HepG2 (cell line): ENCODE measurements at regions not wholly inside any gene's neighbourhood (a gene's known extent, or its start where the extent isn't known, plus 50 kb on each side); places are given as distances from the start of the nearest gene placed in this dataset.
A peak's percentile ranks its signal among the peaks of the same experiment; 100 is the strongest.

Source experiments
- ARNT2 ChIP-seq: sonication (generic); formaldehyde crosslinking; IDR thresholded peaks from 2 replicates; pipeline ENCODE4 v1.8.0; 2022; ENCODE audit warnings: mild to moderate bottlenecking, low read depth, missing genetic modification reagents, moderate library complexity
- ESRRA ChIP-seq: sonication (generic); formaldehyde crosslinking; IDR thresholded peaks from 2 replicates; pipeline ENCODE4 v1.5.1; 2020; ENCODE audit warnings: mild to moderate bottlenecking, low read depth, missing genetic modification reagents
- GZF1 ChIP-seq: sonication (generic); formaldehyde crosslinking; IDR thresholded peaks from 2 replicates; pipeline ENCODE4 v1.5.1; 2020; ENCODE audit warnings: mild to moderate bottlenecking, missing genetic modification reagents
- NFE2L1 ChIP-seq: sonication (generic); formaldehyde crosslinking; IDR thresholded peaks from 2 replicates; pipeline ENCODE4 v1.4.0; 2020; ENCODE audit warnings: missing genetic modification reagents, mild to moderate bottlenecking, borderline replicate concordance
- POGZ ChIP-seq: sonication (generic); formaldehyde crosslinking; IDR thresholded peaks from 2 replicates; pipeline ENCODE4 v1.4.0; 2020; ENCODE audit warnings: mild to moderate bottlenecking, missing genetic modification reagents
- POLR2G ChIP-seq: fragments of 200-400 bp; formaldehyde crosslinking; IDR thresholded peaks from 2 replicates; pipeline ENCODE4 v1.6.1; 2018; ENCODE audit warnings: mild to moderate bottlenecking, low read depth, low read length, moderate library complexity
- SP4 ChIP-seq: sonication (generic); formaldehyde crosslinking; IDR thresholded peaks from 2 replicates; pipeline ENCODE4 v1.8.1; 2023; ENCODE audit warnings: mild to moderate bottlenecking, missing genetic modification reagents
- STAT6 ChIP-seq: sonication (generic); formaldehyde crosslinking; IDR thresholded peaks from 2 replicates; pipeline ENCODE4 v1.4.0; 2020; ENCODE audit warnings: missing genetic modification reagents, mild to moderate bottlenecking, borderline replicate concordance
- TBP ChIP-seq: sonication (generic); formaldehyde crosslinking; IDR thresholded peaks from 2 replicates; pipeline ENCODE4 v1.5.0; 2020; ENCODE audit warnings: missing genetic modification reagents
- TCF12 ChIP-seq, 2 experiments: fragments of 450-650 bp in 1 of 2; sonication (generic) in 1 of 2; formaldehyde crosslinking in 1 of 2; IDR thresholded peaks; 2 replicates each; pipeline versions ENCODE4 v1.6.1 to v1.8.0; 2017 to 2022; ENCODE audit warnings: antibody characterized with exemption in 1 of 2, mild to moderate bottlenecking in 1 of 2, missing genetic modification reagents in 1 of 2, moderate library complexity in 1 of 2
- TRIM24 ChIP-seq: sonication (generic); formaldehyde crosslinking; IDR thresholded peaks from 2 replicates; pipeline ENCODE4 v1.8.0; 2022; ENCODE audit warnings: mild to moderate bottlenecking, missing genetic modification reagents
- ZBTB40 ChIP-seq, 2 experiments: fragments of 450-650 bp in 1 of 2; sonication (generic) in 1 of 2; formaldehyde crosslinking in 1 of 2; IDR thresholded peaks; 2 replicates each; pipeline versions ENCODE4 v1.6.1 to v1.8.0; 2016 to 2022; ENCODE audit warnings: antibody characterized with exemption in 1 of 2, mild to moderate bottlenecking in 1 of 2, missing genetic modification reagents in 1 of 2
- TF ChIP-seq, protein P1 (sequence below): fragments of 450-650 bp; IDR thresholded peaks from 2 replicates; pipeline ENCODE4 v1.6.1; 2017; ENCODE audit warnings: mild to moderate bottlenecking

DNA sequence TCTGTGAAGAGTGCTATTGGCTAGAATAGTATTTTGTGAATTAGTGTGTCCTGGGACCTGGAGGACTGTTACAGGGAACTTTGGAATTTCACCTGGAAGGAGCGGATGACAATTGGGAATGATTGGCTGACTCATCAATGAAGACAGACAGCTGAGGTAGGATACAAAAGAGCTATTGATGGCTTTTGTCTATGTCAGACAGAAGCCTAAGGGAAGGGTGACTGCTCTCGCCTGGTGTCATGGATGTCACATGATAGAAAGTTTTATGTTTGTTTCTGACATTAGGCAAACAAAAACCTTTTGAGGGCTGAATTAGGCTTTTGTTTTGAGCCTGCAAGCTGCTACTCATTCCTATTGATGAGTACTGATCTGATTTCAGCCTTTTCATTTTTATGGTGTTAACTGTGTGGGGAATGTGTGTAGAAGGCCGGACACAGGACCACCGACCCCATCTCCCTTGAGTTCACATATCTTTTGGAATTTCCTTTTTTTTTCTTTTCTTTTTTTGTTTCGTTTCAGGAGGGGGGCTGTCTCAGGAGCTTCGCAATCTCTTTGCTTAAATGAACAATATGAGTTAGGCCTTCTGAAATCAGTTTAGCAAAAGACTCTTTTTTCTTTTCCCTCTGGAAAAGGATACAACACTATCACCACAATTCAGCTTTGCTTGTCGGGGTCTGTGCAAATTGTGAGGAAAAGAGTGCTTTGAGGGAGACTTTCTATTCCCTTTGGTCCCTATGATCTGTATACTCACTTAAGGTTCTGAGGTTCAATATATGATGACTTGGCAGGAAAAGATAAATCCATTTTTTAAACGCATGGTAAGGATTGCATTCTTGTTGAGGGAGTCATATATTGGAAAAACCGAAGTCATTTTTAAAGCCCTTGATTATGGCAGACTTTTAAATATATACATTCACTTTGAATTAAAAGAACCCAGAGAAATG, 207.9 kb upstream of the FIGN start (continued):
- TF ChIP-seq ZBTB40 (IDR thresholded peaks at IDR 0.05) = no peak
- no peak for TF ChIP-seq ZBTB40 (CRISPR knock-in tag; IDR thresholded peaks at IDR 0.05)
- 0 out of 2 replicates have a peak, but pooled peaks have one; percentile 11 for TF ChIP-seq POGZ
- TF ChIP-seq TBP (CRISPR knock-in tag) = no peak
- no peak for TF ChIP-seq TCF12 (IDR thresholded peaks at IDR 0.05)
- no peak for TF ChIP-seq TCF12 (CRISPR knock-in tag; IDR thresholded peaks at IDR 0.05)
- TF ChIP-seq SP4 (CRISPR knock-in tag) = no peak
- no peak for TF ChIP-seq ESRRA
- TF ChIP-seq NFE2L1 (CRISPR knock-in tag) = no peak
- no peak for TF ChIP-seq POLR2G
- TF ChIP-seq GZF1 = no peak
- TF ChIP-seq STAT6 (CRISPR knock-in tag) = no peak
- TF ChIP-seq, protein P1, sequence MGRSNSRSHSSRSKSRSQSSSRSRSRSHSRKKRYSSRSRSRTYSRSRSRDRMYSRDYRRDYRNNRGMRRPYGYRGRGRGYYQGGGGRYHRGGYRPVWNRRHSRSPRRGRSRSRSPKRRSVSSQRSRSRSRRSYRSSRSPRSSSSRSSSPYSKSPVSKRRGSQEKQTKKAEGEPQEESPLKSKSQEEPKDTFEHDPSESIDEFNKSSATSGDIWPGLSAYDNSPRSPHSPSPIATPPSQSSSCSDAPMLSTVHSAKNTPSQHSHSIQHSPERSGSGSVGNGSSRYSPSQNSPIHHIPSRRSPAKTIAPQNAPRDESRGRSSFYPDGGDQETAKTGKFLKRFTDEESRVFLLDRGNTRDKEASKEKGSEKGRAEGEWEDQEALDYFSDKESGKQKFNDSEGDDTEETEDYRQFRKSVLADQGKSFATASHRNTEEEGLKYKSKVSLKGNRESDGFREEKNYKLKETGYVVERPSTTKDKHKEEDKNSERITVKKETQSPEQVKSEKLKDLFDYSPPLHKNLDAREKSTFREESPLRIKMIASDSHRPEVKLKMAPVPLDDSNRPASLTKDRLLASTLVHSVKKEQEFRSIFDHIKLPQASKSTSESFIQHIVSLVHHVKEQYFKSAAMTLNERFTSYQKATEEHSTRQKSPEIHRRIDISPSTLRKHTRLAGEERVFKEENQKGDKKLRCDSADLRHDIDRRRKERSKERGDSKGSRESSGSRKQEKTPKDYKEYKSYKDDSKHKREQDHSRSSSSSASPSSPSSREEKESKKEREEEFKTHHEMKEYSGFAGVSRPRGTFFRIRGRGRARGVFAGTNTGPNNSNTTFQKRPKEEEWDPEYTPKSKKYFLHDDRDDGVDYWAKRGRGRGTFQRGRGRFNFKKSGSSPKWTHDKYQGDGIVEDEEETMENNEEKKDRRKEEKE = no peak
- no peak for TF ChIP-seq ARNT2 (CRISPR knock-in tag)
- no peak for TF ChIP-seq TRIM24
